ENCODE measurements at regions not wholly inside any gene's neighbourhood (a gene's known extent, or its start where the extent isn't known, plus 50 kb on each side); places are given as distances from the start of the nearest gene placed in this dataset.

DNA sequence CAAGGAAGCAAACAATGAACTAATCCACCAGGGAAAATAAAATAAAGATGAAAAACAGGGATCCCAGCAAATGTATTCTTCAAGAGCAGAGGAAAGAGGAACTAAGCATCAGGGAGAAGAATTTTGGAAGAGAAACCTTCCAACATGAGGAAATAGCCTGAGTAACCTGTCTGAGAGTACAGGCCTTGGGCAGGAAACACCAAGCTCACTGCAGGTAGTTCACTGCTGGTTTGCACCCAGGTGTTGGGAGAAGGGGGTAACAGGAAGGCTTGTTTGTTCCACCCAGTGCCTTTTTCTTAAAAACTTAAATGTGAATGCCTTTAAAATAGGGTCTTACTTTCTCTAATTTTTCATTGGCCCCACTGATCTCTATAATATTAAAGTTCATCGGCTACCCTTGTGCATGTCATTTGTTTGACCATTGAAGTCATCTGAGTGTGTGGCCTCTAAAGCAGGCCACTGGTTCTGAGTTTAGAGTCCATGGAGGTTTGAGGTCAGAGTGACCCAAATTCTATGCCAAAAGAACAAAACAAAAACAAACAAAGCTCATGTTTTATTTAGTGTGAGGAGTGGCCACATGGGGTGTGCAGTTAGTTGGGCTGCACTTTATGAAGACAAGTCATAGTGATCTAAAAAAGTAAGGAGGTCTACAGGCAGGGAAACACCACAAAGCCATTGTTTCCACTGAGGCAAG, 62.9 kb upstream of the COX10 start:
- Histone ChIP-seq H4K91ac (replicated peaks; ENCODE audit: insufficient read length, low read length) (no peak overlapping the region), H2AFZ (ENCODE audit: low read length) (no peak overlapping the region), H3K4me2 (ENCODE audit: insufficient read depth in 1 of 2, low read depth in 2 of 2, low read length in 2 of 2) (no peak overlapping the region), H2BK5ac (ENCODE audit: low read depth, low read length) (no peak overlapping the region), H3K23ac (ENCODE audit: insufficient read length) (no peak overlapping the region), H2BK12ac (ENCODE audit: low read depth, low read length) (no peak overlapping the region), H3K79me2 (ENCODE audit: control insufficient read depth in 1 of 2, insufficient read depth in 2 of 2, low read length in 2 of 2) (no peaks in the 10 kb centered on the region), H3K4me3 (ENCODE audit: extremely low read depth in 1 of 4, insufficient read depth in 2 of 4, low read depth in 3 of 4, low read length in 4 of 4) (no peak overlapping the region), H2BK120ac (replicated peaks; ENCODE audit: low read depth, low read length) (no peak overlapping the region), H2BK20ac (ENCODE audit: low read length) (no peak overlapping the region), H2AK5ac (ENCODE audit: low read depth, low read length) (no peak overlapping the region), H3K27ac (ENCODE audit: low read depth, low read length) (no peak overlapping the region), H3K14ac (ENCODE audit: insufficient read length) (no peak overlapping the region), H3K36me3 (ENCODE audit: control insufficient read depth in 2 of 4, insufficient read depth in 4 of 4, low read length in 3 of 4) (no peaks in the 10 kb centered on the region), H3K79me1 (ENCODE audit: low read depth, low read length) (no peaks in the 10 kb centered on the region), H4K5ac (ENCODE audit: insufficient read length, low read depth, low read length) (no peak overlapping the region), H3K9ac (replicated peaks in 1 of 4; ENCODE audit: extremely low read depth in 1 of 4, low read depth in 3 of 4, low read length in 3 of 4) (no peak overlapping the region), H2BK15ac (ENCODE audit: low read length) (no peak overlapping the region), H3K27me3 (replicated peaks in 1 of 4; ENCODE audit: control insufficient read depth in 3 of 4, extremely low read depth in 1 of 4, insufficient read depth in 3 of 4, low read length in 3 of 4) (no peaks in the 10 kb centered on the region), H3K56ac (replicated peaks; ENCODE audit: insufficient read length, low read depth, low read length) (no peak overlapping the region), H4K20me1 (replicated peaks in 1 of 2; ENCODE audit: control insufficient read depth in 1 of 2, insufficient read depth in 2 of 2, low read length in 2 of 2) (no peaks in the 10 kb centered on the region), H3K18ac (ENCODE audit: extremely low read depth, low read length) (no peak overlapping the region), H3K23me2 (ENCODE audit: low read depth, low read length) (no peaks in the 10 kb centered on the region), H4K8ac (ENCODE audit: extremely low read depth, insufficient read depth, low read length) (no peak overlapping the region), H3K4me1 (replicated peaks in 1 of 4; ENCODE audit: control insufficient read depth in 3 of 4, insufficient read depth in 4 of 4, low read length in 3 of 4) (peaks cover 0 to 8% (median 2%) of the 10 kb centered on the region in 4 experiments; a peak in 2 of 7 replicates), H3K4ac (replicated peaks; ENCODE audit: insufficient read length, low read depth, low read length) (no peak overlapping the region), H3K9me3 (ENCODE audit: insufficient read depth in 2 of 2, low read depth in 1 of 2, low read length in 1 of 2) (no peaks in the 10 kb centered on the region)
- ChIA-PET POLR2A (ENCODE audit: partially characterized antibody) (no interaction called here), CTCF (ENCODE audit: partially characterized antibody) (no interaction called here)
- TF ChIP-seq BRCA1 (IDR thresholded peaks at IDR 0.05; ENCODE audit: low read depth, low read length) = no peak
- no peak for TF ChIP-seq TAF1 (IDR thresholded peaks at IDR 0.05; ENCODE audit: low read depth, low read length)
- TF ChIP-seq SP2 (IDR thresholded peaks at IDR 0.05; ENCODE audit: low read length) = no peak
- no peak for TF ChIP-seq SIN3A (conservative IDR thresholded peaks at IDR 0.05 in 1 of 2, IDR thresholded peaks at IDR 0.05 in 1 of 2; ENCODE audit: low read depth in 1 of 2, low read length in 2 of 2)
- TF ChIP-seq NANOG (IDR thresholded peaks at IDR 0.05; ENCODE audit: insufficient read depth, low read depth, low read length, poor library complexity, severe bottlenecking) = no peak
- DNase-seq (ENCODE audit: low read depth in 1 of 2, low spot score in 2 of 2) = no peak
- 89% methylated on average over 1 of the region's 1 CpG; no CpG with 5 or more reads in 1 of the 2 experiments for WGBS, 2 experiments (ENCODE audit: extremely low coverage in 1 of 2, insufficient coverage in 1 of 2, insufficient read length in 1 of 2, insufficient replicate concordance in 2 of 2, low coverage in 1 of 2, low lambda C conversion rate in 2 of 2, missing lambda C conversion rate in 1 of 2)
- no peak for FAIRE-seq

Measured in H1 (cell line).